Hepatocyte (in vitro differentiated cells): ENCODE measurements at regions not wholly inside any gene's neighbourhood (a gene's known extent, or its start where the extent isn't known, plus 50 kb on each side); places are given as distances from the start of the nearest gene placed in this dataset.

ENCODE experiments used
- DNase-seq: peaks from one replicate; pipeline ENCODE4 v3.0.0-alpha.2; 2016; ENCODE audit warnings: low spot score
- H2AFZ ChIP-seq: fragments of 200-600 bp; sonication (generic); 2 replicates; pipeline ENCODE4 v1.6.0; 2016; ENCODE audit warnings: antibody characterized with exemption, mild to moderate bottlenecking
- H3K27ac ChIP-seq: fragments of 200-600 bp; sonication (generic); 2 replicates; pipeline ENCODE4 v1.5.1; 2016; ENCODE audit warnings: mild to moderate bottlenecking
- H3K27me3 ChIP-seq: fragments of 200-600 bp; sonication (generic); 2 replicates; pipeline ENCODE4 v1.6.1; 2016
- H3K36me3 ChIP-seq: fragments of 200-600 bp; sonication (generic); replicated peaks from 2 replicates; pipeline ENCODE4 v1.5.1; 2016; ENCODE audit warnings: low read depth; ENCODE audit not compliant: insufficient read depth
- H3K4me1 ChIP-seq: fragments of 200-600 bp; sonication (generic); 2 replicates; pipeline ENCODE4 v1.5.1; 2016; ENCODE audit warnings: mild to moderate bottlenecking, moderate library complexity; ENCODE audit not compliant: insufficient read depth
- H3K4me2 ChIP-seq: fragments of 200-600 bp; sonication (generic); 2 replicates; pipeline ENCODE4 v1.6.0; 2016
- H3K4me3 ChIP-seq: fragments of 200-600 bp; sonication (generic); 2 replicates; pipeline ENCODE4 v1.5.1; 2016; ENCODE audit warnings: mild to moderate bottlenecking
- H3K79me2 ChIP-seq: fragments of 200-600 bp; sonication (generic); 2 replicates; pipeline ENCODE4 v1.6.0; 2017; ENCODE audit warnings: mild to moderate bottlenecking
- H3K9me2 ChIP-seq: fragments of 200-600 bp; sonication (generic); replicated peaks from 2 replicates; pipeline ENCODE4 v1.6.0; 2017; ENCODE audit warnings: mild to moderate bottlenecking; ENCODE audit not compliant: insufficient read depth
- H3K9me3 ChIP-seq: fragments of 200-600 bp; sonication (generic); 2 replicates; pipeline ENCODE4 v1.5.1; 2016; ENCODE audit warnings: low read depth, mild to moderate bottlenecking
- H4K20me1 ChIP-seq: fragments of 200-600 bp; sonication (generic); 2 replicates; pipeline ENCODE4 v1.6.0; 2016; ENCODE audit warnings: mild to moderate bottlenecking; ENCODE audit not compliant: insufficient read depth, poor library complexity, severe bottlenecking
- EZH2 ChIP-seq: fragments of 200-600 bp; sonication (generic); IDR thresholded peaks from 2 replicates; pipeline ENCODE4 v1.6.1; 2016; ENCODE audit warnings: antibody characterized with exemption, mild to moderate bottlenecking, borderline replicate concordance
- EZH2phosphoT487 ChIP-seq: fragments of 200-600 bp; sonication (generic); IDR thresholded peaks from one replicate; pipeline ENCODE4 v1.6.1; 2018; ENCODE audit warnings: antibody characterized with exemption, mild to moderate bottlenecking, low read depth, moderate library complexity; ENCODE audit not compliant: unreplicated experiment, severe bottlenecking
- WGBS: methylation state at CpG from one replicate; pipeline ENCODE4 v1.1.6; 2016; ENCODE audit warnings: low lambda C conversion rate; ENCODE audit errors: missing lambda C conversion rate; 5-methylcytosine and 5-hydroxymethylcytosine counted together
- TF ChIP-seq, protein P1 (sequence below): fragments of 200-600 bp; sonication (generic); IDR thresholded peaks from 2 replicates; pipeline ENCODE4 v1.5.1; 2016; ENCODE audit warnings: antibody characterized with exemption, mild to moderate bottlenecking; ENCODE audit not compliant: poor library complexity

DNA sequence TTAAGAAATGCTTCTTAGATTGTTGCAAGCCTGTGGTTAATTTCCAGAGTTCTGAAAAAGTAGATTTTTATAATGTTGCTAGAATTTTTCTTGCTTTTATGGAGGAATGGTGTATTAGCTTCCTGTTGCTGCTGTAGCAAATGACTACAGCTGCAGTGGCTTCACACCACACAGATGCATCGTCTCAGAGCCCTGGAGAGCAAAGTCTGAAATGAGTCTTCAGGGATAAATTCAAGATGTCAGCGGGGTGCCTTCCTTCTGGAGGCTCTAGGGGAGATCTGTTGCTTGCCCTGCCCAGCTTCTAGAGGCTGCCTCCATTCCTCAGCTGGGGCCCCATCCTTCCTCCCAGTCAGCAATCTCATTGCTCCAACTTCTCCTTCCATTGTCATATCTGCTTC lies 187.8 kb downstream of the ZNF516 start:
- TF ChIP-seq EZH2 (no peak), EZH2phosphoT487 (no peak)
- TF ChIP-seq, protein P1, sequence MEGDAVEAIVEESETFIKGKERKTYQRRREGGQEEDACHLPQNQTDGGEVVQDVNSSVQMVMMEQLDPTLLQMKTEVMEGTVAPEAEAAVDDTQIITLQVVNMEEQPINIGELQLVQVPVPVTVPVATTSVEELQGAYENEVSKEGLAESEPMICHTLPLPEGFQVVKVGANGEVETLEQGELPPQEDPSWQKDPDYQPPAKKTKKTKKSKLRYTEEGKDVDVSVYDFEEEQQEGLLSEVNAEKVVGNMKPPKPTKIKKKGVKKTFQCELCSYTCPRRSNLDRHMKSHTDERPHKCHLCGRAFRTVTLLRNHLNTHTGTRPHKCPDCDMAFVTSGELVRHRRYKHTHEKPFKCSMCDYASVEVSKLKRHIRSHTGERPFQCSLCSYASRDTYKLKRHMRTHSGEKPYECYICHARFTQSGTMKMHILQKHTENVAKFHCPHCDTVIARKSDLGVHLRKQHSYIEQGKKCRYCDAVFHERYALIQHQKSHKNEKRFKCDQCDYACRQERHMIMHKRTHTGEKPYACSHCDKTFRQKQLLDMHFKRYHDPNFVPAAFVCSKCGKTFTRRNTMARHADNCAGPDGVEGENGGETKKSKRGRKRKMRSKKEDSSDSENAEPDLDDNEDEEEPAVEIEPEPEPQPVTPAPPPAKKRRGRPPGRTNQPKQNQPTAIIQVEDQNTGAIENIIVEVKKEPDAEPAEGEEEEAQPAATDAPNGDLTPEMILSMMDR = no peak
- H3K4me2 ChIP-seq = no peak overlapping the region
- no peaks in the 10 kb centered on the region for H3K9me2 ChIP-seq
- no peaks in the 10 kb centered on the region for H3K9me3 ChIP-seq
- WGBS = 76% methylated on average over 2 of the region's 2 CpGs
- no peak overlapping the region for H3K4me3 ChIP-seq
- no peak for DNase-seq
- H2AFZ ChIP-seq = no peak overlapping the region
- no peaks in the 10 kb centered on the region for H3K36me3 ChIP-seq
- H3K27ac ChIP-seq = no peak overlapping the region
- H3K27me3 ChIP-seq = no peaks in the 10 kb centered on the region
- no peaks in the 10 kb centered on the region for H3K4me1 ChIP-seq
- H4K20me1 ChIP-seq = no peaks in the 10 kb centered on the region
- H3K79me2 ChIP-seq = no peaks in the 10 kb centered on the region

DNA sequence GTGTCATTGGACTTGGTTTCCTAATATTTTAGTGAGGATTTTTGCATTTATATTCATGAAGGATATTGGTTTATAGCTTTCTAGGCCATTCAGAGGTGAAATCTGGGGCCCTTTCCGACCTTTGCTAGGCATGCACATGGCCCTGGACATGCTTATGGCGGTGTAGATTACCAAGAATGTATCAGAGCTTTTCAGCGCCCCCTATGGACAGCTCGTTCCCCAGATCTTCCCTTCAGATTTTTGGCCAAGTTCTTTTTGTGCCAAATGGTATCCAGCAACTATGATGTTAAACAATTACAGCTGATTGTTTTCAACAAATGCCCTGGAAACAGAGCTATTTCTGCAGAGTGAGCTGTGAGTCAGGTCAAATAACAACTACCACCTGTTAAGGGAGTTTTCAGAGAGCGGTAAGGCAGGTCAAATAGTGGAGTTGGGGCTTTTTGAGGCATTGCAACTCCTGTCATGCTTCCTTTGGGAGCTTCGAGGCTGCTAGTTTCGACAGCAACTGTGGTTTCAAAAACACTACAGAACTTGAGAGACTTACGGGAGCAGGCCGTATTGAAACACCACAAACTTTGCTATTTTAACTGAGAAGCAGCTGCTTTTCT lies 188.3 kb downstream of the ZNF516 start:
- no peaks in the 10 kb centered on the region for H3K79me2 ChIP-seq
- no peaks in the 10 kb centered on the region for H3K27me3 ChIP-seq
- no peaks in the 10 kb centered on the region for H3K9me3 ChIP-seq
- no peaks in the 10 kb centered on the region for H4K20me1 ChIP-seq
- no peaks in the 10 kb centered on the region for H3K4me1 ChIP-seq
- H3K36me3 ChIP-seq = no peaks in the 10 kb centered on the region
- no peak for DNase-seq
- no peaks in the 10 kb centered on the region for H3K9me2 ChIP-seq
- H3K4me3 ChIP-seq = no peak overlapping the region
- no peak overlapping the region for H3K27ac ChIP-seq
- WGBS = 85% methylated on average over 9 of the region's 9 CpGs
- H2AFZ ChIP-seq = no peak overlapping the region
- H3K4me2 ChIP-seq = no peak overlapping the region
- TF ChIP-seq EZH2 (no peak), EZH2phosphoT487 (no peak)
- TF ChIP-seq, protein P1 = no peak

DNA sequence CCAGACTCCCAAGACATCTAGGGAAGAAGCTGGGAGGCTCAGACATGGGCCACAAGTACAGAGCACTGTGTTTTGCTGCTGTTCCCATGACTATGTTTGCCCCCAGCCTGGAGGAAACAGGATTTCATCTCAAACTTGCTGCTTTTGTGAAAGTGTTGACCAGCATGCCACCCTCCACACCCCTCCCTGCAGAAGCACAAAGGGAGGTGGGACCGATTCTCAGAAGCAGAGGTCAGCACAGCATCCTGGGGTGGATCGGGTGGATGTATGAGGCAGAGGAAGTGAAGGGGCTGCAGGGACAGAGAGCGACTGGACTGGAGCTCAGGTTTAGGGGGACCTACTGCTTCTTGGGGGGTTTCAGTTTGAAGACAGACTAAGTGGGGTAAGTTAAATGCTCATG lies 209.2 kb downstream of the ZNF516 start:
- no peak overlapping the region for H3K4me3 ChIP-seq
- no peaks in the 10 kb centered on the region for H3K36me3 ChIP-seq
- no peaks in the 10 kb centered on the region for H4K20me1 ChIP-seq
- no peaks in the 10 kb centered on the region for H3K9me3 ChIP-seq
- no peaks in the 10 kb centered on the region for H3K79me2 ChIP-seq
- no peak for DNase-seq
- no peaks in the 10 kb centered on the region for H3K4me1 ChIP-seq
- H3K27me3 ChIP-seq = no peaks in the 10 kb centered on the region
- 68% methylated on average over 3 of the region's 3 CpGs for WGBS
- no peak overlapping the region for H3K27ac ChIP-seq
- H3K4me2 ChIP-seq = no peak overlapping the region
- no peak overlapping the region for H2AFZ ChIP-seq
- TF ChIP-seq EZH2 (no peak), EZH2phosphoT487 (no peak)
- TF ChIP-seq, protein P1 = no peak
- H3K9me2 ChIP-seq = no peaks in the 10 kb centered on the region

DNA sequence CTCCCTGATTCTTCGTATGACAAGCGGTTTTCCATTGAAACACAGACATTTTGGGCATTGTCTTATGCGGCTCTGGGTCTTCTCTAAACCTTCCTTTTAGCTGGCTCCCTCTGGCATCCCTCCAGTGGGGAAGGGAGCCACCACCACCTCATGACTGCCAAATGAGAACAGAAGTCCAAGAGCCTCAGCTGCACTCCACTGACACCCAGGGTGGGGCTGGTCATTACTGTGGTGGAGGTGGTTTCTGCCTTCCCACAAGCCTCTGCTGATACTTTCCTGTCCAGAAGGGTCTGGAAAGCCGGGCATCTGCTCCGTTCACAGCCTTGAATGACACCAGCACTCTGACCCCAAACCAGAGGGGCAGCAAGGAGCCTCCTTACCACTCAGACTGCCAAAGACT lies 213.5 kb downstream of the ZNF516 start:
- H3K27me3 ChIP-seq = no peaks in the 10 kb centered on the region
- H2AFZ ChIP-seq = no peak overlapping the region
- no peaks in the 10 kb centered on the region for H4K20me1 ChIP-seq
- H3K4me3 ChIP-seq = no peak overlapping the region
- H3K4me2 ChIP-seq = no peak overlapping the region
- no peaks in the 10 kb centered on the region for H3K36me3 ChIP-seq
- no peaks in the 10 kb centered on the region for H3K4me1 ChIP-seq
- 70% methylated on average over 4 of the region's 5 CpGs for WGBS
- no peaks in the 10 kb centered on the region for H3K79me2 ChIP-seq
- no peak for DNase-seq
- TF ChIP-seq, protein P1 = no peak
- TF ChIP-seq EZH2 = no peak
- no peak for TF ChIP-seq EZH2phosphoT487
- H3K9me2 ChIP-seq = no peaks in the 10 kb centered on the region
- no peaks in the 10 kb centered on the region for H3K9me3 ChIP-seq
- H3K27ac ChIP-seq = no peak overlapping the region
